AG09319 (cell line): ENCODE measurements at regions not wholly inside any gene's neighbourhood (a gene's known extent, or its start where the extent isn't known, plus 50 kb on each side); places are given as distances from the start of the nearest gene placed in this dataset.

Source experiments
- DNase-seq: peaks from one replicate; pipeline ENCODE4 v3.0.0-alpha.2; 2010; ENCODE audit warnings: low read depth; ENCODE audit errors: extremely low read depth
- TF ChIP-seq, protein P1 (sequence below): IDR thresholded peaks from 2 replicates; pipeline ENCODE4 v1.5.1; 2011; ENCODE audit warnings: low read depth, mild to moderate bottlenecking, inconsistent platforms, low read length, moderate library complexity

DNA sequence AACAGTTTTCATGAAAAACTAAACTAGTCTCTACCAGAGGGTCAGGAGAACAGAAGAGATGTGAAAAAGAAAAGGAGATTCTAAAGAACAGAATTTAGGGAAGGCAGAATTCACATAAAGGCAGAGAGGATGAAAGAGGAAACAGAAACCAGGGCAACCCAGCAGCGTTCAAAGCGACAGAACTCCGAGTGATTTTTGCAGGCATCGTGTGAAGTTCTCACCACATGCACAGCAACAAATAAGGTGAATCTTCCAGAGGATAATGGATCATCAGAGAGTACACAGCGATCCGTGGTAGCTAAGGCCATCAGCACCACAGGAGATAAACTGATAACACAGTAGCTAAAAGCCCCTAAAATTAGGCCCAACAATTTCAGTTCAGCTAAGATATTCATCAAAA lies 250.8 kb upstream of the THBS1 start:
- TF ChIP-seq, protein P1, sequence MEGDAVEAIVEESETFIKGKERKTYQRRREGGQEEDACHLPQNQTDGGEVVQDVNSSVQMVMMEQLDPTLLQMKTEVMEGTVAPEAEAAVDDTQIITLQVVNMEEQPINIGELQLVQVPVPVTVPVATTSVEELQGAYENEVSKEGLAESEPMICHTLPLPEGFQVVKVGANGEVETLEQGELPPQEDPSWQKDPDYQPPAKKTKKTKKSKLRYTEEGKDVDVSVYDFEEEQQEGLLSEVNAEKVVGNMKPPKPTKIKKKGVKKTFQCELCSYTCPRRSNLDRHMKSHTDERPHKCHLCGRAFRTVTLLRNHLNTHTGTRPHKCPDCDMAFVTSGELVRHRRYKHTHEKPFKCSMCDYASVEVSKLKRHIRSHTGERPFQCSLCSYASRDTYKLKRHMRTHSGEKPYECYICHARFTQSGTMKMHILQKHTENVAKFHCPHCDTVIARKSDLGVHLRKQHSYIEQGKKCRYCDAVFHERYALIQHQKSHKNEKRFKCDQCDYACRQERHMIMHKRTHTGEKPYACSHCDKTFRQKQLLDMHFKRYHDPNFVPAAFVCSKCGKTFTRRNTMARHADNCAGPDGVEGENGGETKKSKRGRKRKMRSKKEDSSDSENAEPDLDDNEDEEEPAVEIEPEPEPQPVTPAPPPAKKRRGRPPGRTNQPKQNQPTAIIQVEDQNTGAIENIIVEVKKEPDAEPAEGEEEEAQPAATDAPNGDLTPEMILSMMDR: no peak
- no peak for DNase-seq

DNA sequence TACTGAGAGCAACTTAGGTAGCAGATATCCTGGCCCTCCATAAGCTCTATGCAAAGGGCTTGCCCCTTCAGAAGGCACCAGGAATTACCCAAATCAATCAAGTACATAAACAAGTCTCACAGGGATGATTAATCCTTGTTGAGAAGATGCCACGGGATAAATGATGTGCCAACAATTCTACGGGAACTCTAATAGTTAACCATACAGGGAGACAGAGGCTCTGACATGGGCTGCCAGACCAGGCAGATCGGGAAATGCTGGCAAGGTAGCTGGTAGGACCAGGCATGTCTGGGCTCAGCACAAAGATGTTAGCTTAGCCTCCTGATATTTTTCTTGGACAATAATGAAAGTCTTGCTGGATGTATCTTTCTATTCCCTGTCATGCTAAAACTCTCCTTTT lies 249.3 kb upstream of the THBS1 start:
- no peak for DNase-seq
- TF ChIP-seq, protein P1: no peak

DNA sequence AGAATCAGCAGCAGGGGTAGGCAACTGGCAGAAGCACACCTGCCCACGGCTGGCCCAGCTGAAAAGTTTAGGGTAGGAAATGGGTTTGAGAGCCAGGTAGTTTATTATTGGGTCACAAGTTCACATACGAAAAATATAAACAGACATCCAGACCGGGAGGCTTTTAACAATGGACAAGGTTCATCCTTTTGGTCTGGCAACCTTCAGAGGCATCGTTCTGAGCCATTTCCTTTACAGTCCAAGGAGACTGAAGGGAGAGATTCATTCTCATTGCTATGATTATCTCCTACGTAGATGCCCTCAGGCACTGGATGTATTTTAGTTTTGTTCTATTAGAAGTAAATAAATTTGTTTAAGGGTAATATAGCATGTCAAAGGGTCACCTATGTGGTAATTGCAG lies 248.0 kb upstream of the THBS1 start:
- DNase-seq: no peak
- TF ChIP-seq, protein P1: no peak

DNA sequence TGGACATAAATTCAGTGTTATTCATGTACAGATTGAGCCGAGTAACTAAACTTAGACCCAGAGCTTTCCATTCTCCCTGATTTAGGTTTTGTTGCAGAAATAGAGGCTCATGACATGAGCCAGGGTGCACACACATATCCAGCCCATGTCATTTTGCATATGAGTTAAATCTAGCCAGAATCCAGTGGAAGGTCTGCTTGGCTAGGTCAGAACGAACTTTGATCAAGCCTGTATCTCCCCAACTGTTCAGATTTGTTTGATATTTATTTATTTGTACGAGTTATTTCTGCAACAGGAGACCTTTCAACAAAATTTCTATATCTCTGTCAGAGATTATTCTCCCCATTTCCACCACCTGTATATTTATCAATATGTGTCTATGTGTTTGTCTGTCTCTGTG lies 247.5 kb upstream of the THBS1 start:
- TF ChIP-seq, protein P1: no peak
- no peak for DNase-seq

DNA sequence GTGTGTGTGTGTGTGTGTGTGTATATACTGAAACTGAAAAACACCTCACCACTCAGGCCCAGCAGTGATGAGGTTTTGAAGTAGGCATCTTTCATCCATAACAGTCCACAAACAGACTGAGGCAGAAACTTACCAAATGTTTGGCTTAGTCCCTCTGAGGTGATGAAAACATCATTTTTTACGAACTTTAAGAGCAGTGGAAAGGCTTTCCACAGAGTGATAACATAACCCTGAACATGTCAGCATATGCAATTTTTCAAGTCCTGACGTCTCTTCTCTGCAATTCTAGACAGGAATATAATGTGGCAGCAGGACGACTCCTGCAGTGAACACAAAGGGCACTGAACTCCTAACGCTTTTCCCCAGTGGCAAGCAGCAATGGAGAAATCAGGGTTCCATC lies 247.0 kb upstream of the THBS1 start:
- TF ChIP-seq, protein P1: no peak
- no peak for DNase-seq

DNA sequence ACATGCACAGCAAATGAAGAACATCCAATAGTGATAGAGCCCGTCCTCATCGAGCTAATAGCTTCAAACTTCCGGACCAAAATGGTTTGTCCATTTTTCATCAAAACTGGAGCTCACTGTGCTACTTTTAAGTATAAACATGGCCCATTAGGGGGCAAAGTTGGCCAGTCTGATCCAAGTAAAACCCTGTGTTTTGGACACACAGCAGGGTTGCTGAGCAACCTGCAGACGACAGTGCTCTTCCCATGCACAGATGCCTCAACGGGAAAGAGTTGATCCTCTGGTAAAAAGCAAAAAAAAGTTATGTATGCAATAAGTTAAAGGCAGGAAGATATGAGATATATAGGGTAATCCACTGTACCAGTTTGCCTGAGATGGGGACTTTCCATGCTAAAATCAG lies 244.0 kb upstream of the THBS1 start:
- DNase-seq: no peak
- TF ChIP-seq, protein P1: no peak

DNA sequence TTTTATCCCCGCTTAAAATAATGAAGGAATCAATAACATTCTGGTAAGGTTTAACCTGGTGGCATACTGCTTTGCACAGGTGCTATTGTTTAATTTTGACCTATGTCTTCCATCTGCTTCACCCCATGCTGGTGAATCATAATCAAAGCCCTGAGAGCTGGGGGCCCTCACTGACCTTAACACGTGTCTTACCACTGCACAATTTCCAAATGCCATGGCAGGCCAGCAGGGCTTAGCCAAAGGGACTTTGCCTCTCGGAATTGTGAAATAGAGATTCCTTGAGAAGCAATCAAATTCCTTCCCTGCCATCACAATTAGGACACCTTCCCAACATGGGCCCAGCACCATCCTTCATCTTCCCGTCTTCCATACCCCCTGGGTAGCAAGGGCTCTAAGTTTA lies 242.6 kb upstream of the THBS1 start:
- TF ChIP-seq, protein P1: no peak
- no peak for DNase-seq
